ENCODE measurements at regions not wholly inside any gene's neighbourhood (a gene's known extent, or its start where the extent isn't known, plus 50 kb on each side); places are given as distances from the start of the nearest gene placed in this dataset.

DNA sequence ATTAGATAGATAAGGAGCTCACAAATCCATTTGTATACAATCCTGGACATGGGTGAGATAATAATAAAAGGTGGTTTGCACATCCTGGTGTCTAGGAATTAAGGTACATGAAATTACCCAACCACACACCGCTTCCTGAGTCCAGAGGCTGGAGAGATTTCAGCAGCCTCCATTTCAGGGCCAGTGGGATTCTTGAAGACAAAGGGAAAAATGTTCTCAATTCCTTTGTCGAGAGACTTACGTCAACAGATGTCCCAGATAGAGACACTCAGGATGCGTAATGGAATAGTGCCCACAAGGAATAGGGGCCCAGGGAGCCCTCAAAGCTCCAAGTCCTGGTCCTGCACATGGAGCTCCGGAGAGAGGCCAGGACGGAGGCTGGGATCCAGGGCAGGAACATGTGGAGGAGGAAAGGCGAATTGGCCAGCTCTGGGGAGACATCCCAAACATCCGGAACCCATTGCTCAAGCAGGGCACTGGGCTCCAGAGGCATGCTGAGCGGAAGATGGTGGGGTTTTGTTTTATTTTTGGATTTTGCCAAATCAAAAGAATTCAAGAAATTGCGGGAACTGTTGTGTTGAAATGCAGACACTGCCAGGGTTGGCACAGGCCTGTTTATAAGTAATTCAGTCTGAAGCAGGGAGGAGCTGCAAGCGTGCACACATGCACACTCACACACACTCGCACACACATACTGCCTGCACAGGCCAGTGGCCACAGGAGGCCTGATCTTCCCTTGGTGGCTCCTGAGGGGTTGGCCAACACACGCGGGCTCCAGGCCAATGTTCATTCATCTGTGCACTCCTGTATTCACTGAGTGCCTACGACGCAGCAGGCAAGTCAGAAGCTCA is 97.2 kb downstream of the NOG start:
- no peak overlapping the region for H3K27ac ChIP-seq (ENCODE audit: low read depth, low read length, severe bottlenecking)
- peaks cover 8% of the 10 kb centered on the region for H3K9me3 ChIP-seq (ENCODE audit: control insufficient read depth, low read length)
- peaks cover 9% of the 10 kb centered on the region for H3K4me1 ChIP-seq (ENCODE audit: control insufficient read depth, insufficient read depth, low read length, poor library complexity, severe bottlenecking)
- no peak overlapping the region for H3K4me3 ChIP-seq (ENCODE audit: extremely low read depth, insufficient read depth, low read length, poor library complexity, severe bottlenecking)
- H3K36me3 ChIP-seq (ENCODE audit: control insufficient read depth, insufficient read depth, low read length) = no peaks in the 10 kb centered on the region
- 95 to 96% methylated on average over 12 to 15 of the region's 16 CpGs for WGBS, 2 experiments (ENCODE audit: insufficient coverage in 2 of 2)

DNA sequence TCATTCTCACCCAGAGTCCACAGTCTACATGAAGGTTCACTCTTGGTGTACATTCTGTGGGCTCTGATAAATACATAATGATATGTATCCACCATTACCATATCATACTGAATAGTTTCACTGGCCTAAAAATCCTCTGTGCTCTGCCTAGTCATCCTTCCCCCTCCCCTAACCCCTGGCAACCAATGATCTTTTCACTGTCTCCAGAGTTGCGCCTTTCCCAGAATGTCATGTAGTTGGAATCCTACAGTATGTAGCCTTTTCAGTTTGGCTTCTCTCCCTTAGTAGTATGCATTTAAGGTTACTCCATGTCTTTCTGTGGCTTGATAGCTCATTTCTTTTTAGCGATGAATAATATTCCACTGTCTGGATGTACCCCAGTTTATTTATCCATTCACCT is 101.3 kb downstream of the NOG start:
- H3K36me3 ChIP-seq (ENCODE audit: control insufficient read depth, insufficient read depth, low read length) = no peaks in the 10 kb centered on the region
- H3K4me3 ChIP-seq (ENCODE audit: extremely low read depth, insufficient read depth, low read length, poor library complexity, severe bottlenecking) = no peak overlapping the region
- peaks cover 21% of the 10 kb centered on the region for H3K4me1 ChIP-seq (ENCODE audit: control insufficient read depth, insufficient read depth, low read length, poor library complexity, severe bottlenecking)
- no peak overlapping the region for H3K27ac ChIP-seq (ENCODE audit: low read depth, low read length, severe bottlenecking)
- WGBS, 2 experiments (ENCODE audit: insufficient coverage in 2 of 2) = 80 to 100% methylated on average over 1 to 2 of the region's 2 CpGs
- no peaks in the 10 kb centered on the region for H3K9me3 ChIP-seq (ENCODE audit: control insufficient read depth, low read length)

DNA sequence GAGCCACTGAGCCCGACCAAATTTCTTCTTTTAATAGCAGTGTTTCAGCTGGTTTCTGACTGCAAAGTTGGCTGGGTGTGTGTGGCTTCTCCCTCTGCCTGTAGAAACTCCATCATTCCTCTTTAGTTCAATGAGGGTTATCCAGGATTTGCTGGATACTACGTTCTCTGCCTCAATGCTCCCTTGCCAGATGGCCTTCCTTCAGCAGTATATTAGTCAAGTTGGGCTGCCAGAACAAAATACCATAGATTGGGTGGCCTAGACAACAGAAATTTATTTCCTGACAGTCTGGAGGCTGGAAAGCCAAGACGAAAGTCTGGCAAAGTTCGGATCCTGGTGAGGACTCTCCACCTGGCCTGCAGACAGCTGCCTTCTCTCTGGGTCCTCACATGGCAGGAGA is 103.7 kb downstream of the NOG start:
- Histone ChIP-seq H3K9me3 (ENCODE audit: control insufficient read depth, low read length) (no peaks in the 10 kb centered on the region), H3K4me1 (ENCODE audit: control insufficient read depth, insufficient read depth, low read length, poor library complexity, severe bottlenecking) (peaks cover 38% of the 10 kb centered on the region), H3K4me3 (ENCODE audit: extremely low read depth, insufficient read depth, low read length, poor library complexity, severe bottlenecking) (no peak overlapping the region), H3K27ac (ENCODE audit: low read depth, low read length, severe bottlenecking) (no peak overlapping the region), H3K36me3 (ENCODE audit: control insufficient read depth, insufficient read depth, low read length) (no peaks in the 10 kb centered on the region)
- 91 to 100% methylated on average over 2 to 4 of the region's 4 CpGs for WGBS, 2 experiments (ENCODE audit: insufficient coverage in 2 of 2)

DNA sequence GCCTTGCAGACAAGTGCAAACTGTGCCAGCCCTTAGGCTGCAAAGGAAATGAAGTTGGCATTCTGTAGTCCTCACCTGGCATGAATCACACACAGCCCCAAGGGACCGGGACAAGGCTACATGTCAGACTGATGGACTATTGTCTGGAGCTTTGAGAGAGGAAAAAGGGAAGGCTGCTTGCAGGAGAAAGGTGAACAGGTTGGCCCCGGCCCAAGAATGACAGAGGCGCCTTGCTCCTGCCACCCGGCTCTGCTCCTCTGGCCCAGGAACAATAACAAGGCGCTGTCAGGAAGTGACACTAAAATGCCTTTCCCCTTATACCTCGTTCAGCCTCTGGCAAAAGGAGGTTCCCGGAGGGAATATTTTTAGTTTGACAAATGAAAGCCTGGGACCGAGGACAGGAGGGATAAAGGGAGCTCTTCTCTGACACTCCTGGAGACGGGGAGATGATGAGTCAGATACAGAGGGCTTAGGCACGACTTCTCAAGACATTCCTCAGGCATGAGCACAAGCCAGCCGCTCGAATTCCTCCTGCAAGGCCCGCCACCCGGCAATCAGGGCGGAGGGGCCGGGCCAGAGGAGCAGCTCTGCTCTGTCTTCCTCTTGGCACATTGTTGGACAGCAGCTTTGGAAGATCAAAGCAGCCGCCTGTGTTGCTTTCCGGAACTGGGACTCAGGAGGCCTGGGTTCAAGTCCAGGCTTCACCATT is 105.8 kb downstream of the NOG start:
- Histone ChIP-seq H3K4me3 (ENCODE audit: extremely low read depth, insufficient read depth, low read length, poor library complexity, severe bottlenecking) (no peak overlapping the region), H3K36me3 (ENCODE audit: control insufficient read depth, insufficient read depth, low read length) (no peaks in the 10 kb centered on the region), H3K9me3 (ENCODE audit: control insufficient read depth, low read length) (no peaks in the 10 kb centered on the region), H3K27ac (ENCODE audit: low read depth, low read length, severe bottlenecking) (peak overlapping the region; percentile 94), H3K4me1 (ENCODE audit: control insufficient read depth, insufficient read depth, low read length, poor library complexity, severe bottlenecking) (peaks cover 38% of the 10 kb centered on the region)
- 16 to 17% methylated on average over 13 to 17 of the region's 18 CpGs for WGBS, 2 experiments (ENCODE audit: insufficient coverage in 2 of 2)

DNA sequence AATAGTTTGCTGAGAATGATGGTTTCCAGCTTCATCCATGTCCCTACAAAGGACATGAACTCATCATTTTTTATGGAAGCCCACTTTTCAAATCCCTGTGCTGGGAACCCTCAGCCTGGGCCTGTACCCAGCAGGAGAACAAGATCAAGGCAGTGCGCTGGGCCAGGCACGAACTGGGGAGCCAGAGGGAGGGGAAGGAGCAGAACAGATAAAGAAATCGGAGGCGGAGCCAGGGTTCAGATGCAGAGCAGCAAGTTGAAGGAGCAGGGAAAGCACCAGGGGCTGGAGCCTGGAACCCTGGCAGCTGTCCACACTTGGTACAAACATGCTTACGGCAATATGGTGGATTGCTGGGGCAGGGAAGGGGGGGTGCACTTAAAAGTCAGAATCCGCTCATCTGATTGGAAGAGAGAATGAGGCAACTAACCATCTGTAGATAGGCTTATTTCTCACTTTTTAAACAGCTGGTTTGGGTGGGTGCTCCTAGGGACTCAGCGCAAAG is 107.5 kb downstream of the NOG start:
- no peaks in the 10 kb centered on the region for H3K9me3 ChIP-seq (ENCODE audit: control insufficient read depth, low read length)
- H3K36me3 ChIP-seq (ENCODE audit: control insufficient read depth, insufficient read depth, low read length) = no peaks in the 10 kb centered on the region
- no peak overlapping the region for H3K4me3 ChIP-seq (ENCODE audit: extremely low read depth, insufficient read depth, low read length, poor library complexity, severe bottlenecking)
- WGBS, 2 experiments (ENCODE audit: insufficient coverage in 2 of 2) = 60 to 62% methylated on average over 5 to 6 of the region's 7 CpGs
- no peak overlapping the region for H3K27ac ChIP-seq (ENCODE audit: low read depth, low read length, severe bottlenecking)
- peaks cover 45% of the 10 kb centered on the region for H3K4me1 ChIP-seq (ENCODE audit: control insufficient read depth, insufficient read depth, low read length, poor library complexity, severe bottlenecking)

DNA sequence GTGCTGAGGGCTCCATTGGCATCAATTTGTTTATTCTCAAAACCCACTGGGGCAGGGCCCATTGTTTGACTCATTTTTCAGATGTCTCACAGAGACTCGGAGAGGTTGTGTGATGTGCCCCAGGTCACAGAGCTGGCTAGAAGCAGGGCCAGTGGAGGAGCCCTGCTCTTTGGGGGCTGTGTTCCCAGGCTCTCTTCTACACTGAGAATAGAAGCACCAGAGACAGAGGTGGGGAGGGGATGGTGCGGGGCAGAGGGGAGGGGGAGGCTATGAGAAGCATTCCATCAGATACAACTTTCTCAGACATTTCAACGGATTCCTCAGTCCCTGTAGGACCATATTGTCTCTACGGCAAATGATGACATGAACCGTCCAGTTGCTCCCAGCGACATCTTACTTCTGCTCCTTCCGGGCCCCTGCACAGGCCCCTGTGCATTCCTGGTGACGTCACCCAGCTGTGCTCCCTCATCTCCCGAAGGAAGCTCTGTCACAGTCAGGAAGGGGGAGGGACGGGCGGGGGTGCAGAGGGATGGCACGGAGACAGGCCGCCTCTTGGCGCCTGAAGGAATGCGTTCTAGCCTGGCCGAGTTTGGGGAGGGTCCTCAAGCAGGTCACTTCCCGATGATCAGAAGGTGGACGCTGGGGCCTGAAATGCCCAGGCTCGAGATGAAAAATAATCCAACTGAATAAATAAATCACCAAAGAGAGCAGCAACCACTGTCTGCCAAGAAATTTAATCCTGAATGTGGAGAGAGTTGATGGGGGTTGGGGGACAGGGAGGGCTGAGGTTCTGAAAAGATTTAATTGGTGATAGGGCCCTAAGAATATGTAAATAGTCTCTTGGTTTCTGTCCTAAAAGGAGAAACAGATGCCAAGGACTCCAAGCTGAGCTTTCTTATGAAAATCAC is 114.1 kb downstream of the NOG start:
- no peaks in the 10 kb centered on the region for H3K36me3 ChIP-seq (ENCODE audit: control insufficient read depth, insufficient read depth, low read length)
- peaks cover 59% of the 10 kb centered on the region for H3K4me1 ChIP-seq (ENCODE audit: control insufficient read depth, insufficient read depth, low read length, poor library complexity, severe bottlenecking)
- peaks cover 8% of the 10 kb centered on the region for H3K9me3 ChIP-seq (ENCODE audit: control insufficient read depth, low read length)
- H3K4me3 ChIP-seq (ENCODE audit: extremely low read depth, insufficient read depth, low read length, poor library complexity, severe bottlenecking) = no peak overlapping the region
- WGBS, 2 experiments (ENCODE audit: insufficient coverage in 2 of 2) = 17 to 37% methylated on average over 7 to 13 of the region's 19 CpGs
- peak overlapping the region; percentile 93 for H3K27ac ChIP-seq (ENCODE audit: low read depth, low read length, severe bottlenecking)

DNA sequence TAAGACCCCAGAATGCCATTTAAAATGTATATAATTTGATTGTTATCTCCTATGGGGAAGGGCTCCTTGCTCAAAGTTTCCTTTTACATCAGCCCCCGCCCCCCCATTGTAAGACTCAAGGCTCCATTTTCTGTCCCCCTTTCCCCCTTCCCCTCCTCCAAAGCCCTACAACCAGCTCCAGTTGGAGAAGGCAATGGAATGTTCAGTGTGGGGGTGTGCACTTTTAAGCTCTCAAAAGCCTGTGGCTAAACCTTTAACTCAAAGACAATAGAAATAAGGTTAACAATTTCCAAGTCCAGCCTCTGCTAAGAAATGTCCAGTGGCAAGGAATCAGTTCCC is 114.7 kb downstream of the NOG start:
- Histone ChIP-seq H3K4me3 (ENCODE audit: extremely low read depth, insufficient read depth, low read length, poor library complexity, severe bottlenecking) (no peak overlapping the region), H3K36me3 (ENCODE audit: control insufficient read depth, insufficient read depth, low read length) (no peaks in the 10 kb centered on the region), H3K9me3 (ENCODE audit: control insufficient read depth, low read length) (peaks cover 8% of the 10 kb centered on the region), H3K4me1 (ENCODE audit: control insufficient read depth, insufficient read depth, low read length, poor library complexity, severe bottlenecking) (peaks cover 59% of the 10 kb centered on the region), H3K27ac (ENCODE audit: low read depth, low read length, severe bottlenecking) (peak overlapping the region; percentile 93)
- no CpG with 5 or more reads among the region's 1 CpG for WGBS, 2 experiments (ENCODE audit: insufficient coverage in 2 of 2)

DNA sequence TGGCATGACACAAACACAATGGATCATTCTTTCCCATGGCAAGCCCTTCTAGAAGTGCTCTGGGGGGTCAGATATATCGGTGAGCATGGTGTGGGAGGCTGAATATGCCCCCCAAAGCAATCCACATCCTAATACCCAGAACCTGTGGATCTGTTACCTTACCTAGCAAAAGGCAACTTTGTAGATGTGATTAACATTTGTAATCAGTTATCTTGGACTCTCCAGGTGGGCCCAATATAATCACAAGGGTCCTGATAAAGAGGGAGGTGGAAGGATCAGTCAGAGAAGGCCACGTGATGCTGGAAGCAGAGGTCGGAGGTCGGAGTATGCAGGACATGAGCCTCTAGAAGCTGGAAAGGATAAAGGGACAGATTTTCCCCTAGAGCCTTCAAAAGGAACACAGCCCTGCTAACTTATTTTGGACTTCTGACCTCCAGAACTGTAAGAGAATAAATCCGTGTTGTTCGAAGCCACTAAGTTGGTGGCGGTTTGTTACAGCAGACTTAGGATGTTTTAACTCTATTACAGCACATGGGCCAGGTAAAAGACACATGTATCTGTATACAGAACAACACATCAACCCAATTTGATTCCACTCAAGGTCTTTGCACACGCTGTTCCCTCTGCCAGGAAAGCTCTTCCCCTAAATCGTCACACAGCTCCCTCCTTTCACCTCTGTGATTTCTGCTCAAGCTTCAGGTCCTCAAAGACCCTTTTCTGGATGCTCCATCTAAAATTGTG is 115.3 kb downstream of the NOG start:
- peaks cover 59% of the 10 kb centered on the region for H3K4me1 ChIP-seq (ENCODE audit: control insufficient read depth, insufficient read depth, low read length, poor library complexity, severe bottlenecking)
- 83 to 95% methylated on average over 4 to 8 of the region's 9 CpGs for WGBS, 2 experiments (ENCODE audit: insufficient coverage in 2 of 2)
- peak overlapping the region; percentile 93 for H3K27ac ChIP-seq (ENCODE audit: low read depth, low read length, severe bottlenecking)
- H3K9me3 ChIP-seq (ENCODE audit: control insufficient read depth, low read length) = peaks cover 8% of the 10 kb centered on the region
- H3K4me3 ChIP-seq (ENCODE audit: extremely low read depth, insufficient read depth, low read length, poor library complexity, severe bottlenecking) = no peak overlapping the region
- H3K36me3 ChIP-seq (ENCODE audit: control insufficient read depth, insufficient read depth, low read length) = no peaks in the 10 kb centered on the region

DNA sequence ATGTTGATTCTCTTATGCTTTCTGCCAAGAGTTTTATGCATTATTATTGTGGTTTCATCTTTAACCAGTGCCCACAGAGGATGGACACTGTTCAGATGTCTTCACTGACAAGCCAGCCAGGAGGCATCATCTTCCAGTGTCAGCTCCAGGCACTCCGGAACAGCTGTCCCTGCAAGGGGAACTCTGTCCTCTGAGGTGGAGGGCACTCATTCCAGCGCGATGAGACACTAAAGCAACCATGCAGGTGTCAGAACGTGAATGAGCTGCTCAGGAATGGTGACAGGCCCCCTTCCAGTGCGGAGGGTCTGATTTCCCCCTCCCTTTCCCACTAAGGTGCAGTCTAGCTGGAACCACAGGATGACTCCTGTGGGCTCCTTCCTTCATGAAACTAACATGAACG is 117.5 kb downstream of the NOG start:
- WGBS, 2 experiments (ENCODE audit: insufficient coverage in 2 of 2) = 82 to 84% methylated on average over 5 of the region's 6 CpGs
- Histone ChIP-seq H3K9me3 (ENCODE audit: control insufficient read depth, low read length) (peaks cover 8% of the 10 kb centered on the region), H3K4me1 (ENCODE audit: control insufficient read depth, insufficient read depth, low read length, poor library complexity, severe bottlenecking) (peaks cover 48% of the 10 kb centered on the region), H3K4me3 (ENCODE audit: extremely low read depth, insufficient read depth, low read length, poor library complexity, severe bottlenecking) (no peak overlapping the region), H3K27ac (ENCODE audit: low read depth, low read length, severe bottlenecking) (no peak overlapping the region), H3K36me3 (ENCODE audit: control insufficient read depth, insufficient read depth, low read length) (no peaks in the 10 kb centered on the region)

Data from mesodermal cell (in vitro differentiated cells).